Liver (tissue), 8 donors: ENCODE measurements at regions not wholly inside any gene's neighbourhood (a gene's known extent, or its start where the extent isn't known, plus 50 kb on each side); places are given as distances from the start of the nearest gene placed in this dataset.

Source experiments
- DNase-seq: peaks from one replicate; pipeline ENCODE4 v3.0.0-alpha.2; 2017; ENCODE audit warnings: low spot score
- H3K27ac ChIP-seq, 2 donors: one replicate each; pipeline ENCODE4 v1.7.0; 2013; ENCODE audit warnings: inconsistent platforms in 2 of 2, low read length in 2 of 2, control low read depth in 1 of 2, low read depth in 1 of 2, mild to moderate bottlenecking in 1 of 2
- H3K27me3 ChIP-seq, 4 donors: one replicate each; pipeline versions ENCODE4 v1.6.1 to v1.7.0; 2013; ENCODE audit warnings: low read length in 3 of 4, inconsistent platforms in 1 of 4, mild to moderate bottlenecking in 1 of 4, moderate library complexity in 1 of 4; ENCODE audit not compliant: control insufficient read depth in 4 of 4, insufficient read depth in 4 of 4
- H3K36me3 ChIP-seq, 4 donors: one replicate each; pipeline versions ENCODE4 v1.6.1 to v1.7.0; 2013; ENCODE audit warnings: low read length in 3 of 4, mild to moderate bottlenecking in 3 of 4, low read depth in 1 of 4, moderate library complexity in 1 of 4; ENCODE audit not compliant: control insufficient read depth in 4 of 4, insufficient read depth in 3 of 4
- H3K4me1 ChIP-seq, 4 donors: one replicate each; pipeline versions ENCODE4 v1.6.1 to v1.7.0; 2013; ENCODE audit warnings: low read length in 3 of 4, mild to moderate bottlenecking in 3 of 4, moderate library complexity in 1 of 4; ENCODE audit not compliant: control insufficient read depth in 4 of 4, insufficient read depth in 4 of 4
- H3K4me3 ChIP-seq, 3 donors: one replicate each; pipeline versions ENCODE4 v1.6.1 to v1.7.0; 2013; ENCODE audit warnings: low read length in 3 of 3, control low read depth in 1 of 3, low read depth in 1 of 3, mild to moderate bottlenecking in 1 of 3
- H3K9ac ChIP-seq, 2 donors: one replicate each; pipeline ENCODE4 v1.7.0; 2013; ENCODE audit warnings: low read length in 2 of 2, mild to moderate bottlenecking in 2 of 2, moderate library complexity in 2 of 2, control low read depth in 1 of 2, low read depth in 1 of 2
- H3K9me3 ChIP-seq, 4 donors: one replicate each; pipeline versions ENCODE4 v1.6.1 to v1.7.0; 2013; ENCODE audit warnings: low read length in 3 of 4; ENCODE audit not compliant: control insufficient read depth in 4 of 4
- EGR1 ChIP-seq, 2 donors: IDR thresholded peaks; 2 replicates each; pipeline ENCODE4 v1.6.1; 2016 to 2018; ENCODE audit warnings: antibody characterized with exemption in 2 of 2, low read depth in 2 of 2
- FOXA1 ChIP-seq: IDR thresholded peaks from 2 replicates; pipeline ENCODE4 v1.6.1; 2016; ENCODE audit warnings: antibody characterized with exemption
- FOXA2 ChIP-seq: IDR thresholded peaks from 2 replicates; pipeline ENCODE4 v1.6.1; 2016; ENCODE audit warnings: antibody characterized with exemption
- HNF4G ChIP-seq: IDR thresholded peaks from 2 replicates; pipeline ENCODE4 v1.6.1; 2016; ENCODE audit warnings: antibody characterized with exemption
- JUND ChIP-seq, 2 donors: IDR thresholded peaks; 2 replicates each; pipeline ENCODE4 v1.6.1; 2016; ENCODE audit warnings: antibody characterized with exemption in 2 of 2
- NR2F2 ChIP-seq: IDR thresholded peaks from 2 replicates; pipeline ENCODE4 v1.6.1; 2016; ENCODE audit warnings: antibody characterized with exemption
- RXRA ChIP-seq, 2 donors: IDR thresholded peaks; 2 replicates each; pipeline ENCODE4 v1.6.1; 2017 to 2018; ENCODE audit warnings: antibody characterized with exemption in 2 of 2, mild to moderate bottlenecking in 1 of 2
- SP1 ChIP-seq: IDR thresholded peaks from 2 replicates; pipeline ENCODE4 v1.6.1; 2018; ENCODE audit warnings: antibody characterized with exemption, mild to moderate bottlenecking
- TAF1 ChIP-seq: conservative IDR thresholded peaks from 2 replicates; pipeline ENCODE4 v1.6.1; 2016; ENCODE audit warnings: antibody characterized with exemption, mild to moderate bottlenecking
- WGBS: extraction: QIAGEN DNeasy Blood & Tissue Kit; methylation state at CpG from one replicate; pipeline ENCODE4 v1.1.7; 2013; 5-methylcytosine and 5-hydroxymethylcytosine counted together
- TF ChIP-seq, protein P1 (sequence below): fragments of 150-350 bp; IDR thresholded peaks from 2 replicates; pipeline ENCODE4 v1.5.1; 2017; ENCODE audit warnings: improper control_type of control experiment, low read depth, low read length; ENCODE audit not compliant: missing input control
- TF ChIP-seq, protein P2 (sequence below): IDR thresholded peaks from 2 replicates; pipeline ENCODE4 v1.6.1; 2016; ENCODE audit warnings: antibody characterized with exemption
- TF ChIP-seq, protein P3 (sequence below): IDR thresholded peaks from 2 replicates; pipeline ENCODE4 v1.6.1; 2016; ENCODE audit warnings: antibody characterized with exemption
- TF ChIP-seq, protein P4 (sequence below): IDR thresholded peaks from 2 replicates; pipeline ENCODE4 v1.6.1; 2016; ENCODE audit warnings: antibody characterized with exemption, mild to moderate bottlenecking
- donor health status: healthy.
- donor health status: healthy.
- donor health status: healthy.
- donor health status: healthy.
- donor health status: healthy.

DNA sequence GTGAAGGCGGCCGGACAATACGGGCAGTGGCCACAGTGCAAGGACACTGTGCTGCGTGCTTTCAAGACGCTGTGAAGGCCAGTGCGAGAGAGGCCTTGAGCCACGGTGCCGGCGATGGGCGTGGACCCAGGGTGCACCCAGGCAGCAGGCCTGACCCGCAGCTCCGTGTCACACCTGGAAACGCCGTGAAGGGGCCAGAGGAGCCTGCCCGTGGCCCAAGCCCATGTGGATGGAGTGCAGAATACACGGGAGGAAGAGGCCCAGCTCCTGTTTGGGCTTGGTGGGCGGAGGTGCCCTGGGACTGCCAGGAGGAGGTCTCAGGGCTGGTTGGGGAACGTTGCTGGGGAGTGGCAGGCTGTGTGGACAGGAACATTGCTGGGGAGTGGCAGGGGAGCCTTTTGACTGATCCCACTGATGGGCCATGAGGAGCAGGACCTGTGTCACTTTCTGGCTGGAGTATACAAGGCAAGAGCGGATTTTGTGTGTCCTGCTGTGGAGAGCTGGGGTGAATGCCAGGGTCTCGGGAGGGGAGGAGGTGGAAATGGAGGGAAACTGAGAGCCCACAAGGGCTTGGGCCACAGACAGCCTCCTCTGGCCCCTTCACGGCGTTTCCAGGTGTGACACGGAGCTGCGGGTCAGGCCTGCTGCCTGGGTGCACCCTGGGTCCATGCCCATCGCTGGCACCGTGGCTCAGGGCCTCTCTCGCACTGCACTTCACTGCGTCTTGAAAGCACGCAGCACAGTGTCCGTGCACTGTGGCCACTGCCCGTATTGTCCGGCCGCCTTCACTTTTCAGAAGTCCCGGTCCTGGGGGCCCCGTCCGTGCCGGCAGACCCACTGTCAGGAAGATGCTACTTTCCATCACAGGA lies 925.4 kb downstream of the BRD1 start:
- TF ChIP-seq, protein P1, sequence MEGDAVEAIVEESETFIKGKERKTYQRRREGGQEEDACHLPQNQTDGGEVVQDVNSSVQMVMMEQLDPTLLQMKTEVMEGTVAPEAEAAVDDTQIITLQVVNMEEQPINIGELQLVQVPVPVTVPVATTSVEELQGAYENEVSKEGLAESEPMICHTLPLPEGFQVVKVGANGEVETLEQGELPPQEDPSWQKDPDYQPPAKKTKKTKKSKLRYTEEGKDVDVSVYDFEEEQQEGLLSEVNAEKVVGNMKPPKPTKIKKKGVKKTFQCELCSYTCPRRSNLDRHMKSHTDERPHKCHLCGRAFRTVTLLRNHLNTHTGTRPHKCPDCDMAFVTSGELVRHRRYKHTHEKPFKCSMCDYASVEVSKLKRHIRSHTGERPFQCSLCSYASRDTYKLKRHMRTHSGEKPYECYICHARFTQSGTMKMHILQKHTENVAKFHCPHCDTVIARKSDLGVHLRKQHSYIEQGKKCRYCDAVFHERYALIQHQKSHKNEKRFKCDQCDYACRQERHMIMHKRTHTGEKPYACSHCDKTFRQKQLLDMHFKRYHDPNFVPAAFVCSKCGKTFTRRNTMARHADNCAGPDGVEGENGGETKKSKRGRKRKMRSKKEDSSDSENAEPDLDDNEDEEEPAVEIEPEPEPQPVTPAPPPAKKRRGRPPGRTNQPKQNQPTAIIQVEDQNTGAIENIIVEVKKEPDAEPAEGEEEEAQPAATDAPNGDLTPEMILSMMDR: no peak
- TF ChIP-seq FOXA2 (no peak), EGR1 (IDR thresholded peaks at IDR 0.05; ENCODE audit: low read depth in 2 of 2) (no peak), NR2F2 (no peak), HNF4G (no peak)
- no peak for DNase-seq
- Histone ChIP-seq H3K27me3 (no peaks in the 10 kb centered on the region), H3K27ac (no peak overlapping the region), H3K4me1 (no peaks in the 10 kb centered on the region), H3K9me3 (no peaks in the 10 kb centered on the region), H3K9ac (no peak overlapping the region), H3K36me3 (no peaks in the 10 kb centered on the region), H3K4me3 (no peak overlapping the region)
- 91% methylated on average over 37 of the region's 37 CpGs for WGBS

DNA sequence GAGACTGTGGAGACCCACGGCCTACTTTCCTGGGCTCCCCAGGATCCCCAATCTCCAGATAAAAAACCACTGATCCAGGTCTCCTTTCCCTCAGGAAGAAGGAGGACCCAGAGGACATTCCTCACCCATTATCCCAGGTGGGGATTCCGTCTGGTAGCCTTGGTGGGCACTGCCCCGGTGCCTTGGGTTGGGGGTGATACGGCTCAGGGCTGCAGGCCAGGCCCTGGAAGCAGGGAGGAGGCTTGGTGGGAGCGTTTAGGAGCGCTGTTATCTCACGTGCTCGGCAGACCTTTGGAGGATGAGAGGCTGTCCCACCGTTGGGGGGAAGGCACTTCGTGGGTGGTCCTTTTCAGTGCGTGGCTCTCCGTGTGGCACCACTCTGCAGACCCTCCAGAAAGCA lies 926.3 kb downstream of the BRD1 start:
- H3K4me3 ChIP-seq: no peak overlapping the region
- no peak overlapping the region for H3K9ac ChIP-seq
- TF ChIP-seq, protein P1: no peak
- no peak for TF ChIP-seq FOXA1
- TF ChIP-seq, protein P2, sequence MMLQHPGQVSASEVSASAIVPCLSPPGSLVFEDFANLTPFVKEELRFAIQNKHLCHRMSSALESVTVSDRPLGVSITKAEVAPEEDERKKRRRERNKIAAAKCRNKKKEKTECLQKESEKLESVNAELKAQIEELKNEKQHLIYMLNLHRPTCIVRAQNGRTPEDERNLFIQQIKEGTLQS: no peak
- TF ChIP-seq JUND (IDR thresholded peaks at IDR 0.05): no peak
- TF ChIP-seq TAF1: no peak
- TF ChIP-seq, protein P3, sequence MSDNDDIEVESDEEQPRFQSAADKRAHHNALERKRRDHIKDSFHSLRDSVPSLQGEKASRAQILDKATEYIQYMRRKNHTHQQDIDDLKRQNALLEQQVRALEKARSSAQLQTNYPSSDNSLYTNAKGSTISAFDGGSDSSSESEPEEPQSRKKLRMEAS: no peak
- TF ChIP-seq HNF4G: no peak
- no peak for TF ChIP-seq SP1
- TF ChIP-seq, protein P4, sequence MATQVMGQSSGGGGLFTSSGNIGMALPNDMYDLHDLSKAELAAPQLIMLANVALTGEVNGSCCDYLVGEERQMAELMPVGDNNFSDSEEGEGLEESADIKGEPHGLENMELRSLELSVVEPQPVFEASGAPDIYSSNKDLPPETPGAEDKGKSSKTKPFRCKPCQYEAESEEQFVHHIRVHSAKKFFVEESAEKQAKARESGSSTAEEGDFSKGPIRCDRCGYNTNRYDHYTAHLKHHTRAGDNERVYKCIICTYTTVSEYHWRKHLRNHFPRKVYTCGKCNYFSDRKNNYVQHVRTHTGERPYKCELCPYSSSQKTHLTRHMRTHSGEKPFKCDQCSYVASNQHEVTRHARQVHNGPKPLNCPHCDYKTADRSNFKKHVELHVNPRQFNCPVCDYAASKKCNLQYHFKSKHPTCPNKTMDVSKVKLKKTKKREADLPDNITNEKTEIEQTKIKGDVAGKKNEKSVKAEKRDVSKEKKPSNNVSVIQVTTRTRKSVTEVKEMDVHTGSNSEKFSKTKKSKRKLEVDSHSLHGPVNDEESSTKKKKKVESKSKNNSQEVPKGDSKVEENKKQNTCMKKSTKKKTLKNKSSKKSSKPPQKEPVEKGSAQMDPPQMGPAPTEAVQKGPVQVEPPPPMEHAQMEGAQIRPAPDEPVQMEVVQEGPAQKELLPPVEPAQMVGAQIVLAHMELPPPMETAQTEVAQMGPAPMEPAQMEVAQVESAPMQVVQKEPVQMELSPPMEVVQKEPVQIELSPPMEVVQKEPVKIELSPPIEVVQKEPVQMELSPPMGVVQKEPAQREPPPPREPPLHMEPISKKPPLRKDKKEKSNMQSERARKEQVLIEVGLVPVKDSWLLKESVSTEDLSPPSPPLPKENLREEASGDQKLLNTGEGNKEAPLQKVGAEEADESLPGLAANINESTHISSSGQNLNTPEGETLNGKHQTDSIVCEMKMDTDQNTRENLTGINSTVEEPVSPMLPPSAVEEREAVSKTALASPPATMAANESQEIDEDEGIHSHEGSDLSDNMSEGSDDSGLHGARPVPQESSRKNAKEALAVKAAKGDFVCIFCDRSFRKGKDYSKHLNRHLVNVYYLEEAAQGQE: no peak
- no peak for TF ChIP-seq NR2F2
- no peak for TF ChIP-seq RXRA (IDR thresholded peaks at IDR 0.05)
- peak; percentile 10 for DNase-seq
- H3K36me3 ChIP-seq: no peaks in the 10 kb centered on the region
- WGBS: 73% methylated on average over 12 of the region's 12 CpGs
- H3K4me1 ChIP-seq: no peaks in the 10 kb centered on the region
- H3K9me3 ChIP-seq: no peaks in the 10 kb centered on the region
- no peak overlapping the region for H3K27ac ChIP-seq
- H3K27me3 ChIP-seq: no peaks in the 10 kb centered on the region
